ENCODE measurements at regions not wholly inside any gene's neighbourhood (a gene's known extent, or its start where the extent isn't known, plus 50 kb on each side); places are given as distances from the start of the nearest gene placed in this dataset.

DNA sequence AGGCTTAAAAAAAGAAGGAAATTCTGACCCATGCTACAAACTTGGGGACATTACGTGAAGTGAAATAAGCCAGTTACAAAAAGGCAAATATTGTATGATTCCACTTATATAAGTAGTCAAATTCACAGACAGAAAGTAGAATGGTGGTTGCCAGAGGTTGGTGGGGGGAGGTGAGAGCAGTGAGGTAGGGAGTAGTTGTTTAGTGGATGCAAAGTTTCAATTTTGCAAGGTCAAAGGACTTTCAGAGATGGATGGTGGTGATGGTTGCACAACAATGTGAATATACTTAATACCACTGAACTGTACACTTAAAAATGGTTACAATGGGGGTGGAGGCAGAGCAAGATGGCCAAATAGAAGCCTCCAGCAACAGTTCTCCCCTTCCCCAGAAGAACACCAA lies 86.2 kb upstream of the PLXNC1 start:
- no peaks in the 10 kb centered on the region for H4K20me1 ChIP-seq (ENCODE audit: insufficient read depth)
- no peak for DNase-seq (ENCODE audit: low read depth, low spot score)
- H2AFZ ChIP-seq (ENCODE audit: low read depth, low read length, poor library complexity, severe bottlenecking) = no peak overlapping the region
- H3K9ac ChIP-seq (ENCODE audit: low read length) = no peak overlapping the region
- no peaks in the 10 kb centered on the region for H3K36me3 ChIP-seq (ENCODE audit: control insufficient read depth in 1 of 2, insufficient read depth in 2 of 2, low read length in 2 of 2)
- H3K27me3 ChIP-seq (ENCODE audit: insufficient read depth, low read length) = no peaks in the 10 kb centered on the region
- no peaks in the 10 kb centered on the region for H3K9me2 ChIP-seq (ENCODE audit: insufficient read depth)
- intact Hi-C loops (cut with micrococcal nuclease) = no loop called here
- no peaks in the 10 kb centered on the region for H3K9me3 ChIP-seq (ENCODE audit: control insufficient read depth in 1 of 2, insufficient read depth in 1 of 2, low read depth in 1 of 2, low read length in 2 of 2)
- ChIA-PET RAD21 (ENCODE audit: low non-redundant PET in 1 of 2, low total read pairs in 2 of 2, uncharacterized antibody in 2 of 2, unreplicated experiment in 2 of 2) (no interaction called here), POLR2A (no interaction called here), CTCF (no interaction called here)
- TF ChIP-seq, protein P1, sequence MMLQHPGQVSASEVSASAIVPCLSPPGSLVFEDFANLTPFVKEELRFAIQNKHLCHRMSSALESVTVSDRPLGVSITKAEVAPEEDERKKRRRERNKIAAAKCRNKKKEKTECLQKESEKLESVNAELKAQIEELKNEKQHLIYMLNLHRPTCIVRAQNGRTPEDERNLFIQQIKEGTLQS (IDR thresholded peaks at IDR 0.05) = no peak
- TF ChIP-seq SIN3A (IDR thresholded peaks at IDR 0.05; ENCODE audit: low read depth) (no peak), ELF1 (IDR thresholded peaks at IDR 0.05; ENCODE audit: borderline replicate concordance, low read depth) (no peak)
- no peak overlapping the region for H3K4me2 ChIP-seq (ENCODE audit: low read length)
- no peak overlapping the region for H3K27ac ChIP-seq (ENCODE audit: low read depth, low read length)
- ATAC-seq = no peak
- no peaks in the 10 kb centered on the region for H3K4me1 ChIP-seq (ENCODE audit: control insufficient read depth in 1 of 2, insufficient read depth in 2 of 2, low read length in 2 of 2)
- no TSS peak for BruUV-seq (replicated peaks)
- H3K79me2 ChIP-seq (ENCODE audit: insufficient read depth, low read length) = no peaks in the 10 kb centered on the region
- H3K4me3 ChIP-seq (replicated peaks in 1 of 2; ENCODE audit: low read depth in 1 of 2, low read length in 2 of 2) = no peak overlapping the region

DNA sequence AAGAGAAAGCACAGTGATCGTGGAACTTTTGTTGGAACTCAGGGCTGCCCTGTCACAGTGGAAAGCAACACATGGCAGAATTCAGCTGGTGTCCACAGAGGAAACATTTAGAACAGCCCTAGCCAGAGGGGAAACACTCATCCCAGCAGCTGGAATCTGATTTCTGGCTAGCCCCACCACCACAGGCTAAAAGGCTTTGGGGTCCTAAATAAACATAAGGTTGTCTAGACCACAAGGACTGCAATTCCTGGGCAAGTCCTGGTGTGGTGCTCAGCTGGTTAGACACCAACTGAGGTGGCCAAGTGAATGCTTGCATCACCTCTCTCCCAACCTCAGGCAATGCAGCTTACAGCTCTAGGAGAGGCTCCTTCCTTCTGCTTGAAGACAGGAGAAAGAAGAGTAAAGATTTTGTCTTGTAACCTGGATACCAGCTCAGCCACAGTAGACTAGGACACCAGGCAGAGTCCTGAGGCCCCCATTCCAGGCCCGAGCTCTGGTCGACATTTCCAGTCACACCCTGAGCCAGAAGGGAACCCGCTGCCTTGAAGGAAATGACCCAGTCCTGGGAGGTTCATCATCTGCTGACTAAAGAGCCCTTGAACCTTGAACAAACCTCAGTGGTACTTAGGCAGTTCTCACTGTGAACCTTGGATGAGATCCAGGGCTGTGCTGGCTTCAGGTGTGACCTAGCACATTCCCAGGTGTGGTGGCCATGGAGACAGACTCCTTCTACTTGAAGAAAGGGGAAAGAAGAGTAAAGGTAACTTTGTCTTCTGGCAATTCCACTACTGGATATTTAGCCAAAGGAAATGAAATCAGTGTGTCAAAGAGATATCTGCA lies 85.4 kb upstream of the PLXNC1 start:
- ChIA-PET POLR2A (no interaction called here), RAD21 (ENCODE audit: low non-redundant PET in 1 of 2, low total read pairs in 2 of 2, uncharacterized antibody in 2 of 2, unreplicated experiment in 2 of 2) (no interaction called here), CTCF (no interaction called here)
- intact Hi-C loops (cut with micrococcal nuclease) = no loop called here
- no peak overlapping the region for H2AFZ ChIP-seq (ENCODE audit: low read depth, low read length, poor library complexity, severe bottlenecking)
- no peaks in the 10 kb centered on the region for H3K36me3 ChIP-seq (ENCODE audit: control insufficient read depth in 1 of 2, insufficient read depth in 2 of 2, low read length in 2 of 2)
- BruUV-seq (replicated peaks) = no TSS peak
- TF ChIP-seq, protein P1 (IDR thresholded peaks at IDR 0.05) = no peak
- TF ChIP-seq, protein P2, sequence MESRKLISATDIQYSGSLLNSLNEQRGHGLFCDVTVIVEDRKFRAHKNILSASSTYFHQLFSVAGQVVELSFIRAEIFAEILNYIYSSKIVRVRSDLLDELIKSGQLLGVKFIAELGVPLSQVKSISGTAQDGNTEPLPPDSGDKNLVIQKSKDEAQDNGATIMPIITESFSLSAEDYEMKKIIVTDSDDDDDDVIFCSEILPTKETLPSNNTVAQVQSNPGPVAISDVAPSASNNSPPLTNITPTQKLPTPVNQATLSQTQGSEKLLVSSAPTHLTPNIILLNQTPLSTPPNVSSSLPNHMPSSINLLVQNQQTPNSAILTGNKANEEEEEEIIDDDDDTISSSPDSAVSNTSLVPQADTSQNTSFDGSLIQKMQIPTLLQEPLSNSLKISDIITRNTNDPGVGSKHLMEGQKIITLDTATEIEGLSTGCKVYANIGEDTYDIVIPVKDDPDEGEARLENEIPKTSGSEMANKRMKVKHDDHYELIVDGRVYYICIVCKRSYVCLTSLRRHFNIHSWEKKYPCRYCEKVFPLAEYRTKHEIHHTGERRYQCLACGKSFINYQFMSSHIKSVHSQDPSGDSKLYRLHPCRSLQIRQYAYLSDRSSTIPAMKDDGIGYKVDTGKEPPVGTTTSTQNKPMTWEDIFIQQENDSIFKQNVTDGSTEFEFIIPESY (IDR thresholded peaks at IDR 0.05; ENCODE audit: extremely low read depth, insufficient replicate concordance, low read length) = no peak
- TF ChIP-seq SRF (IDR thresholded peaks at IDR 0.05; ENCODE audit: low read depth) (no peak), POLR2A (IDR thresholded peaks at IDR 0.05; ENCODE audit: borderline replicate concordance, extremely low read depth, insufficient read depth, insufficient read length) (no peak), TCF7L2 (IDR thresholded peaks at IDR 0.05; ENCODE audit: borderline replicate concordance, extremely low read depth, insufficient read depth, insufficient read length) (no peak), JUND (IDR thresholded peaks at IDR 0.05) (no peak), SIN3A (IDR thresholded peaks at IDR 0.05; ENCODE audit: low read depth) (no peak)
- TF ChIP-seq, protein P3, sequence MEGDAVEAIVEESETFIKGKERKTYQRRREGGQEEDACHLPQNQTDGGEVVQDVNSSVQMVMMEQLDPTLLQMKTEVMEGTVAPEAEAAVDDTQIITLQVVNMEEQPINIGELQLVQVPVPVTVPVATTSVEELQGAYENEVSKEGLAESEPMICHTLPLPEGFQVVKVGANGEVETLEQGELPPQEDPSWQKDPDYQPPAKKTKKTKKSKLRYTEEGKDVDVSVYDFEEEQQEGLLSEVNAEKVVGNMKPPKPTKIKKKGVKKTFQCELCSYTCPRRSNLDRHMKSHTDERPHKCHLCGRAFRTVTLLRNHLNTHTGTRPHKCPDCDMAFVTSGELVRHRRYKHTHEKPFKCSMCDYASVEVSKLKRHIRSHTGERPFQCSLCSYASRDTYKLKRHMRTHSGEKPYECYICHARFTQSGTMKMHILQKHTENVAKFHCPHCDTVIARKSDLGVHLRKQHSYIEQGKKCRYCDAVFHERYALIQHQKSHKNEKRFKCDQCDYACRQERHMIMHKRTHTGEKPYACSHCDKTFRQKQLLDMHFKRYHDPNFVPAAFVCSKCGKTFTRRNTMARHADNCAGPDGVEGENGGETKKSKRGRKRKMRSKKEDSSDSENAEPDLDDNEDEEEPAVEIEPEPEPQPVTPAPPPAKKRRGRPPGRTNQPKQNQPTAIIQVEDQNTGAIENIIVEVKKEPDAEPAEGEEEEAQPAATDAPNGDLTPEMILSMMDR (IDR thresholded peaks at IDR 0.05 in 2 of 3, conservative IDR thresholded peaks at IDR 0.05 in 1 of 3; ENCODE audit: borderline replicate concordance in 1 of 3, insufficient read depth in 1 of 3, low read depth in 2 of 3, low read length in 2 of 3) = no peak
- H3K4me2 ChIP-seq (ENCODE audit: low read length) = no peak overlapping the region
- ATAC-seq (no peak), DNase-seq (ENCODE audit: low read depth, low spot score) (no peak)
- no peak overlapping the region for H3K9ac ChIP-seq (ENCODE audit: low read length)
- no peak overlapping the region for H3K4me3 ChIP-seq (replicated peaks in 1 of 2; ENCODE audit: low read depth in 1 of 2, low read length in 2 of 2)
- no peaks in the 10 kb centered on the region for H3K9me3 ChIP-seq (ENCODE audit: control insufficient read depth in 1 of 2, insufficient read depth in 1 of 2, low read depth in 1 of 2, low read length in 2 of 2)
- H3K9me2 ChIP-seq (ENCODE audit: insufficient read depth) = no peaks in the 10 kb centered on the region
- H3K27me3 ChIP-seq (ENCODE audit: insufficient read depth, low read length) = no peaks in the 10 kb centered on the region
- H4K20me1 ChIP-seq (ENCODE audit: insufficient read depth) = no peaks in the 10 kb centered on the region
- H3K27ac ChIP-seq (ENCODE audit: low read depth, low read length) = no peak overlapping the region
- H3K4me1 ChIP-seq (ENCODE audit: control insufficient read depth in 1 of 2, insufficient read depth in 2 of 2, low read length in 2 of 2) = no peaks in the 10 kb centered on the region
- H3K79me2 ChIP-seq (ENCODE audit: insufficient read depth, low read length) = no peaks in the 10 kb centered on the region

All from HCT116 (cell line).